HepG2 (cell line): ENCODE measurements at regions not wholly inside any gene's neighbourhood (a gene's known extent, or its start where the extent isn't known, plus 50 kb on each side); places are given as distances from the start of the nearest gene placed in this dataset.

Experiments used
- ATAC-seq: fragments of 200-7000 bp; cut with Tn5 transposase; 3 replicates; pipeline ENCODE4 v1.9.1; 2020; ENCODE audit warnings: mild to moderate bottlenecking, moderate library complexity
- BruUV-seq: library from RNA; stranded (reverse); fragments of 400-500 nt; replicated peaks from 2 replicates; lab custom pipeline; 2021; lab: Mats Ljungman, UMichigan
- CTCF ChIA-PET: fragments of 300-600 bp; formaldehyde crosslinking; extraction: SDS; loops from one replicate; lab custom pipeline; 2021; ENCODE audit warnings: low total read pairs, inconsistent platforms, low intra/inter-chr PET ratio; lab: Yijun Ruan, JAX
- POLR2A ChIA-PET: fragments of 350-600 bp; sonication (Branson Sonifier 250); formaldehyde crosslinking; loops from one replicate; lab custom pipeline; 2020; ENCODE audit warnings: antibody characterized with exemption, inconsistent platforms; lab: Yijun Ruan, JAX
- DNase-seq: peaks from one replicate; pipeline ENCODE4 v3.0.0-alpha.2; 2015; ENCODE audit warnings: low spot score
- FAIRE-seq: peaks from 3 replicates; lab custom pipeline; 2011; peaks lifted over from hg19 to GRCh38; lab: Jason Lieb, UNC
- H2AFZ ChIP-seq: one replicate; pipeline ENCODE4 v1.6.1; 2011; ENCODE audit warnings: low read length, inconsistent platforms
- H3K27ac ChIP-seq: fragments of 300-600 bp; 3 replicates; pipeline ENCODE4 v1.8.0; 2011; ENCODE audit warnings: mixed run types, mild to moderate bottlenecking, mixed read lengths, low read length, inconsistent platforms; ENCODE audit not compliant: insufficient read depth; ENCODE audit errors: extremely low read length
- H3K27me3 ChIP-seq, 2 experiments: fragments of 200-600 bp in 1 of 2; 2 replicates in 1 of 2; 3 replicates in 1 of 2; pipeline versions ENCODE4 v1.6.0 to v1.8.0; 2011; ENCODE audit warnings: low read length in 2 of 2, mild to moderate bottlenecking in 2 of 2, moderate library complexity in 2 of 2, inconsistent platforms in 1 of 2; ENCODE audit not compliant: insufficient read depth in 2 of 2, control insufficient read depth in 1 of 2
- H3K36me3 ChIP-seq, 2 experiments: fragments of 200-600 bp in 1 of 2; replicated peaks in 1 of 2; 2 replicates in 1 of 2; 3 replicates in 1 of 2; pipeline versions ENCODE4 v1.5.1 to v1.8.0; 2011; ENCODE audit warnings: low read length in 2 of 2, inconsistent platforms in 1 of 2; ENCODE audit not compliant: insufficient read depth in 2 of 2, control insufficient read depth in 1 of 2
- H3K4me1 ChIP-seq: 2 replicates; pipeline ENCODE4 v1.5.1; 2012; ENCODE audit warnings: low read length, inconsistent platforms; ENCODE audit not compliant: insufficient read depth
- H3K4me2 ChIP-seq: 2 replicates; pipeline ENCODE4 v1.6.0; 2011; ENCODE audit warnings: low read depth, low read length, inconsistent platforms
- H3K4me3 ChIP-seq, 3 experiments: fragments of 200-600 bp in 1 of 3; sonication (generic), shearing (Covaris generic) in 1 of 3; replicated peaks in 1 of 3; 2 replicates each; pipeline ENCODE4 v1.5.1; 2011 to 2016; ENCODE audit warnings: low read length in 3 of 3, inconsistent platforms in 2 of 3, low read depth in 2 of 3, mild to moderate bottlenecking in 2 of 3, control low read depth in 1 of 3, mixed read lengths in 1 of 3; ENCODE audit not compliant: insufficient read depth in 1 of 3
- H3K79me2 ChIP-seq: one replicate; pipeline ENCODE4 v1.6.1; 2011; ENCODE audit warnings: low read length, inconsistent platforms; ENCODE audit not compliant: insufficient read depth
- H3K9ac ChIP-seq: 2 replicates; pipeline ENCODE4 v1.6.0; 2011; ENCODE audit warnings: mild to moderate bottlenecking, low read depth, low read length, inconsistent platforms; ENCODE audit not compliant: insufficient read depth
- H3K9me3 ChIP-seq: 2 replicates; pipeline ENCODE4 v1.5.1; 2012; ENCODE audit warnings: mild to moderate bottlenecking, low read length
- H4K20me1 ChIP-seq: 2 replicates; pipeline ENCODE4 v1.6.0; 2011; ENCODE audit warnings: inconsistent platforms, mild to moderate bottlenecking, low read length, moderate library complexity; ENCODE audit not compliant: insufficient read depth
- DNMT3B ChIP-seq: conservative IDR thresholded peaks from 2 replicates; pipeline ENCODE4 v1.6.1; 2016; ENCODE audit warnings: missing biosample characterization, control low read depth
- JUNB ChIP-seq: sonication (generic); formaldehyde crosslinking; IDR thresholded peaks from 2 replicates; pipeline ENCODE4 v1.8.0; 2022; ENCODE audit warnings: missing genetic modification reagents, mild to moderate bottlenecking, borderline replicate concordance
- MZF1 ChIP-seq: sonication (generic); formaldehyde crosslinking; IDR thresholded peaks from 2 replicates; pipeline ENCODE4 v1.8.1; 2023; ENCODE audit warnings: mild to moderate bottlenecking, missing genetic modification reagents, borderline replicate concordance
- PCBP2 ChIP-seq: fragments of 200-400 bp; formaldehyde crosslinking; optimal IDR thresholded peaks from 2 replicates; pipeline ENCODE3; 2018; ENCODE audit warnings: low read length, low read depth; ENCODE audit not compliant: poor library complexity, severe bottlenecking
- ZBTB42 ChIP-seq: sonication (generic); formaldehyde crosslinking; IDR thresholded peaks from 2 replicates; pipeline ENCODE4 v1.5.0; 2020; ENCODE audit warnings: mild to moderate bottlenecking, missing genetic modification reagents
- ZNF577 ChIP-seq: sonication (generic); formaldehyde crosslinking; IDR thresholded peaks from 2 replicates; pipeline ENCODE4 v1.4.0; 2020; ENCODE audit warnings: mild to moderate bottlenecking, low read depth, missing genetic modification reagents, borderline replicate concordance
- WGBS: methylation state at CpG from one replicate; pipeline ENCODE4 v1.1.6; 2017; ENCODE audit warnings: low lambda C conversion rate; 5-methylcytosine and 5-hydroxymethylcytosine counted together
- in situ Hi-C: cut with HindIII; loops from 2 replicates; pipeline ENCODE4 v1.10.0; 2017; ENCODE audit warnings: low pct_unique_long_range_greater_than_20kb; ENCODE audit not compliant: extremely low pct_ligation_motif_present
- intact Hi-C: fragments of 100-400 bp; cut with micrococcal nuclease; formaldehyde crosslinking; loops from one replicate; pipeline ENCODE4 v1.10.0; 2022; ENCODE audit not compliant: unreplicated experiment
- TF ChIP-seq, protein P1 (sequence below): sonication (generic); formaldehyde crosslinking; IDR thresholded peaks from 2 replicates; pipeline ENCODE4 v1.4.0; 2020; ENCODE audit warnings: mild to moderate bottlenecking, missing genetic modification reagents
- TF ChIP-seq, protein P2 (sequence below): sonication (generic); formaldehyde crosslinking; IDR thresholded peaks from 2 replicates; pipeline ENCODE4; 2020; ENCODE audit warnings: missing genetic modification reagents, mild to moderate bottlenecking, borderline replicate concordance
- TF ChIP-seq, protein P3 (sequence below): fragments of 450-650 bp; IDR thresholded peaks from 2 replicates; pipeline ENCODE4 v1.6.1; 2017
- TF ChIP-seq, protein P4 (sequence below): sonication (generic); formaldehyde crosslinking; IDR thresholded peaks from 2 replicates; pipeline ENCODE4 v1.8.0; 2022; ENCODE audit warnings: mild to moderate bottlenecking, missing genetic modification reagents, borderline replicate concordance

GRCh38 chr3:3519266-3519665, 280.0 kb upstream of the LRRN1 start:
- Histone ChIP-seq H2AFZ (no peak overlapping the region), H3K9me3 (no peaks in the 10 kb centered on the region), H3K4me2 (no peak overlapping the region), H3K79me2 (no peaks in the 10 kb centered on the region), H4K20me1 (no peaks in the 10 kb centered on the region), H3K27ac (no peak overlapping the region), H3K4me3 (no peak overlapping the region), H3K4me1 (no peaks in the 10 kb centered on the region), H3K9ac (no peak overlapping the region), H3K27me3 (no peaks in the 10 kb centered on the region), H3K36me3 (no peaks in the 10 kb centered on the region)
- DNase-seq = no peak
- intact Hi-C loops = no loop called here
- ChIA-PET CTCF (no interaction called here), POLR2A (no interaction called here)
- in situ Hi-C loops = no loop called here
- no TSS peak for BruUV-seq
- ATAC-seq = no peak
- FAIRE-seq = no peak
- 26% methylated on average over 2 of the region's 2 CpGs for WGBS
- TF ChIP-seq, protein P1, sequence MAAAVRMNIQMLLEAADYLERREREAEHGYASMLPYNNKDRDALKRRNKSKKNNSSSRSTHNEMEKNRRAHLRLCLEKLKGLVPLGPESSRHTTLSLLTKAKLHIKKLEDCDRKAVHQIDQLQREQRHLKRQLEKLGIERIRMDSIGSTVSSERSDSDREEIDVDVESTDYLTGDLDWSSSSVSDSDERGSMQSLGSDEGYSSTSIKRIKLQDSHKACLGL (CRISPR knock-in tag) = no peak
- TF ChIP-seq MZF1 (no peak), JUNB (CRISPR knock-in tag) (no peak), ZBTB42 (CRISPR knock-in tag) (no peak), ZNF577 (CRISPR knock-in tag) (no peak), PCBP2 (no peak), DNMT3B (CRISPR knock-in tag) (no peak)
- TF ChIP-seq, protein P2, sequence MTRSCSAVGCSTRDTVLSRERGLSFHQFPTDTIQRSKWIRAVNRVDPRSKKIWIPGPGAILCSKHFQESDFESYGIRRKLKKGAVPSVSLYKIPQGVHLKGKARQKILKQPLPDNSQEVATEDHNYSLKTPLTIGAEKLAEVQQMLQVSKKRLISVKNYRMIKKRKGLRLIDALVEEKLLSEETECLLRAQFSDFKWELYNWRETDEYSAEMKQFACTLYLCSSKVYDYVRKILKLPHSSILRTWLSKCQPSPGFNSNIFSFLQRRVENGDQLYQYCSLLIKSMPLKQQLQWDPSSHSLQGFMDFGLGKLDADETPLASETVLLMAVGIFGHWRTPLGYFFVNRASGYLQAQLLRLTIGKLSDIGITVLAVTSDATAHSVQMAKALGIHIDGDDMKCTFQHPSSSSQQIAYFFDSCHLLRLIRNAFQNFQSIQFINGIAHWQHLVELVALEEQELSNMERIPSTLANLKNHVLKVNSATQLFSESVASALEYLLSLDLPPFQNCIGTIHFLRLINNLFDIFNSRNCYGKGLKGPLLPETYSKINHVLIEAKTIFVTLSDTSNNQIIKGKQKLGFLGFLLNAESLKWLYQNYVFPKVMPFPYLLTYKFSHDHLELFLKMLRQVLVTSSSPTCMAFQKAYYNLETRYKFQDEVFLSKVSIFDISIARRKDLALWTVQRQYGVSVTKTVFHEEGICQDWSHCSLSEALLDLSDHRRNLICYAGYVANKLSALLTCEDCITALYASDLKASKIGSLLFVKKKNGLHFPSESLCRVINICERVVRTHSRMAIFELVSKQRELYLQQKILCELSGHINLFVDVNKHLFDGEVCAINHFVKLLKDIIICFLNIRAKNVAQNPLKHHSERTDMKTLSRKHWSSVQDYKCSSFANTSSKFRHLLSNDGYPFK = no peak
- TF ChIP-seq, protein P3, sequence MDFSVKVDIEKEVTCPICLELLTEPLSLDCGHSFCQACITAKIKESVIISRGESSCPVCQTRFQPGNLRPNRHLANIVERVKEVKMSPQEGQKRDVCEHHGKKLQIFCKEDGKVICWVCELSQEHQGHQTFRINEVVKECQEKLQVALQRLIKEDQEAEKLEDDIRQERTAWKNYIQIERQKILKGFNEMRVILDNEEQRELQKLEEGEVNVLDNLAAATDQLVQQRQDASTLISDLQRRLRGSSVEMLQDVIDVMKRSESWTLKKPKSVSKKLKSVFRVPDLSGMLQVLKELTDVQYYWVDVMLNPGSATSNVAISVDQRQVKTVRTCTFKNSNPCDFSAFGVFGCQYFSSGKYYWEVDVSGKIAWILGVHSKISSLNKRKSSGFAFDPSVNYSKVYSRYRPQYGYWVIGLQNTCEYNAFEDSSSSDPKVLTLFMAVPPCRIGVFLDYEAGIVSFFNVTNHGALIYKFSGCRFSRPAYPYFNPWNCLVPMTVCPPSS = no peak
- TF ChIP-seq, protein P4, sequence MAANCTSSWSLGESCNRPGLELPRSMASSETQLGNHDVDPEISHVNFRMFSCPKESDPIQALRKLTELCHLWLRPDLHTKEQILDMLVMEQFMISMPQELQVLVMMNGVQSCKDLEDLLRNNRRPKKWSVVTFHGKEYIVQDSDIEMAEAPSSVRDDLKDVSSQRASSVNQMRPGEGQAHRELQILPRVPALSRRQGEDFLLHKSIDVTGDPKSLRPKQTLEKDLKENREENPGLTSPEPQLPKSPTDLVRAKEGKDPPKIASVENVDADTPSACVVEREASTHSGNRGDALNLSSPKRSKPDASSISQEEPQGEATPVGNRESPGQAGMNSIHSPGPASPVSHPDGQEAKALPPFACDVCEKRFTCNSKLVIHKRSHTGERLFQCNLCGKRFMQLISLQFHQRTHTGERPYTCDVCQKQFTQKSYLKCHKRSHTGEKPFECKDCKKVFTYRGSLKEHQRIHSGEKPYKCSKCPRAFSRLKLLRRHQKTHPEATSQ (CRISPR knock-in tag) = no peak
